ENCODE measurements at regions not wholly inside any gene's neighbourhood (a gene's known extent, or its start where the extent isn't known, plus 50 kb on each side); places are given as distances from the start of the nearest gene placed in this dataset.

GRCh38 chr16:65782611-65783600 lies 583.6 kb upstream of the CDH5 start:
- no peak for DNase-seq

GRCh38 chr16:65781855-65782254 lies 584.6 kb upstream of the CDH5 start:
- DNase-seq, result no peak

DNA sequence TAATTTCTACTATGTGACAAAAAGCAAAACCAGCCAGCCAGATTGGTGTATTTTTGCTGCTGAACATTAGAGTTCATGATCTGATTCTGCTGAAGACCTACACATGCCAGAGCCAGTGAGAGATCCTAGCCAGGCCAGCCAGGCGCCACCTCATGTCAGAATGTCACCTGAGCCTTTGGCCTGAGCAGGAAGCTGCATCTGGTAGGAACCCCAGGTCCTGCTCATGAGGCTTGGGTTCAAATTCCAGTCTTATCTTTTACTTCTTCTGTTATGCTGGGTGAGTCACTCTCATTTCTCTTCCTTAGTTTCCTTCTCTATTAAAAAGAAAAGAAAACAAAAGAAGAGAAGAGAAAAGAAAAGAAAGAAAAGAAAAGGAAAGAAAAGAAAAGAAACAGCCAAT lies 585.1 kb upstream of the CDH5 start:
- DNase-seq, result no peak

DNA sequence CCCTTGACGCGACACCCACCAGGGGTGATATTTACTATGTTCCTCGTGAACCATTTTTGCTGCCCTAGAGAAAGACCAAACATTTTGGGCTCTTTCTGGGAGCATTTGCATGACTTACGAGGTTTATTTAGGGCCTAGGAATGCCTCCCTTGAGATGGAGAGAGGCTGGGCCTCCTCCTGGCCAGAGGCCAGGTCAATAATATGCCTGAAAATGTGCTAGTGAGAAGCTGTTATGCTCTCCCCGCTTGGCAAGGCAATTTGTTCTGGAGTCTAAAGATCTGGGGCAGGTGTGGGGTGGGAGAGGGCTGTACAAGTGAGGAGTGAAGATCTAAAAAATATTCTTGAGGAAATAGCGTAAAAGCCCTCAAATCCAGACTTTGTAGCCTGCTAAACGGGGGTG lies 587.3 kb upstream of the CDH5 start:
- no peak for DNase-seq

DNA sequence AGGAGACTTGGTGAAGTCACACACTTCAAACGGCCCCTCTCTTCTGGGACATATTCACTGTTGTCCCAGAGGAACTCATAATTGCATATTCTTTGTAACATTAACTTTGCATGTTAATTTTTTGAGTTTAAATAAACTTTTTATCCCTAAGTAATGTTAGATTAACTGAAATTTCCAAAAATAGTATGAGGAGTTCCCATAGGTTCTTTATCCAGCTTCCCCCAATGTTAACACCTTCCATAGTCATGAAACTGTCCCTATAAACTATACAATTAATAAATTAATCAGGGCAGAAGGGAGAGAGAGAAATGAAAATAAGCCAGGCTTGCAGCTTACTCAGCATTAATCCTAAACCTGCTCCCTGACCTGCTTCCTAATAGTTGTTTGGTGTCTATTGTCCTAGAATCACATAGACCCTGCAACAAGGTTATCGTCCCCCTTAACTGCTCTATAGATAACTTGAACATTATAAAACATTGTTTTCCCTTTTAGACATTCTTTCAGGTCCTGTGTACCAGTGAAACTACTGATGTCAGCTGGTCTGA lies 589.8 kb upstream of the CDH5 start:
- DNase-seq, result no peak

DNA sequence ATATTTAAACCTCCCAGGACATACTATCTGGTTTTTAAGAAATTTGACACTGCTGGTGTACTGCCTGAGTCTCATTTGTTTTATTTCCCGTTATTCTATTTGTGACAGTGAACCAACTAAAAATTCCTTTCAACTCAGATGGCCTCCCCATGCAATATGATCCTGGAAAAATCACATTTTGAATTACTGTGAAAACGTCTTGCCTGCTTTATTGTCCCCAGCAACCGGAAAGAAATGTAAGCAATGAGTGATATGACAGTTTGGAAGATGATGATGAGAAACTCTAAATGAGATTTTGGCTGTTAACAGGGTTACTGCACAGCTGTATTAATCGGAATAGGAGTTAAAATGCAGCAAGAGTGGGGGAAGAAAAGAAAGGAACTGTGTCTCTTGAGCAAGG lies 590.7 kb upstream of the CDH5 start:
- no peak for DNase-seq

GRCh38 chr16:65774350-65774749 lies 592.1 kb upstream of the CDH5 start:
- DNase-seq, result no peak

DNA sequence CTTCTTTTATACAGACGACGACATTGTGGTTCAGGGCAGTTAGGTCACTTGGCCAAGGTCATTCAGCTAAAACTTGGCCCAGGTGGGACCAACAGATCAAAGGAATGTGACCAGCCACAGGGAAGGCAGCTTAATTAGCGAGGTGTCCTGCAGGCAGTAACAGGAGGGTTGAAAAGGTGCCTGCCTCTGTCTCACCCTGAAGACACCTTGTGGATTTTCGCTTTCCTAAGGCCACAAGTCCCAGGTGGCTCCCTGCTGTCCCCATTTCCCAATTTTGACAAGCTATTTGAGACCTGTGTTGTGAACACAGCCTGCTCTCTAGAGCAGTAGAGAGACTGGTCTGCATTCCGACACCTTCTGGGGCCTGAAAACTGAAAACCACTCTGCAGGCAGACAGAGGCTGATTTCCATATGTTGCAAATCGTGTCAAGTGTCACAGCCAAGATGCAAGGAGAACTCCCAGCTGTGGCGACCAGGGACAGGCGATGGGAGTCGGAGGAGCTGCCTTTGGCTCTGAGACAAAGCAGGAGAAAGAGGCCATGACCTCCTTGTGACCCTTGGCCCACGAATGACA lies 593.1 kb upstream of the CDH5 start:
- DNase-seq, result no peak

DNA sequence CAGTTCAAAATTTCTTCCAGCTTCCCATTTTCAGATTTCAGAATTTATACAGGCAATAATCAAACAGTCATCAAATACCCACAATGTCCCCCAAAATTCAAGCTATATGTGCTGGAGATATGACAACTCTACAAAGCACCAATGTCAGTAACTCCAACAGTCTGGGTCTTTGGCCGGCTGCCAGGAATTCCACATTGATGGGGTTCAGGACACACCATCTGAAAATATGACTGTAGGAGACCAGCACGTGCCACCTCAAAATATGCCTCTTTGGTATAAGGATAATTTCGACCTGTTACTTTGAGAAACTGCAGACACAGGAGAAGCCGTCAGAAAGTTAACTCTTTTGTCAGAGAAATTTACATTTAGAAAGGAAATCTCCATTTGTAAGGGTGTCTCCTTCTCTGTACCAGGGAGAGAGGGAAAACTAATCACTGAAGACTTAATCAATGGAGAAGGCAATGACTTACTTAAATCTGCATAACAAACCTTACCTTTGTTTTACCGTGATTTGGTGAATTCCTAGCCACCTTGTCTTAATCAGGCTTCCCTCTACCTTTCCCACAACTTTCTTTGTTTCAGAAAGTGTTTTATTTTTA lies 594.3 kb upstream of the CDH5 start:
- DNase-seq, result no peak

DNA sequence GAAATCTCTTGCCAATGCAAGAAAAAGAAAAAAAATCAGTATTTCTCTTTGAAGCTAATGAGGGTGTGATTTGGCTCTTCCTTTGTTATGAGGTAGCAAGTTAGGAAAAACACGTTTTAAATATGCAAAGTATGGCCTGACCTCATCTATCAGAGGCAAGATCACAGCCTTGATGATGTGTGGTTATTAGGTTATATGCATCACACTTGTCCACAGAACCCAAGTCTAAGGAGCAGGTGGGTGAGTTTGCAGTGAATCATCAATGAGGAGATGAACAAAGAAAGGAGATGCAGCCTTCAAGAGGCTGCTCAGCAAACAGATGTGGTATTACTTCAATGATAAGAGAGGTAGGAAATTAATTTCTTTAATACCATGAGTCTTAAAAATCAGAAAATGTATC lies 594.8 kb upstream of the CDH5 start:
- no peak for DNase-seq

- DNase-seq, result no peak
These were observed 595.7 kb upstream of the CDH5 start for GRCh38 chr16:65770752-65771151.

- DNase-seq, result no peak
These were observed 596.6 kb upstream of the CDH5 start for GRCh38 chr16:65769776-65770438.

- DNase-seq, result no peak
These were observed 597.4 kb upstream of the CDH5 start for GRCh38 chr16:65769055-65769465.

DNA sequence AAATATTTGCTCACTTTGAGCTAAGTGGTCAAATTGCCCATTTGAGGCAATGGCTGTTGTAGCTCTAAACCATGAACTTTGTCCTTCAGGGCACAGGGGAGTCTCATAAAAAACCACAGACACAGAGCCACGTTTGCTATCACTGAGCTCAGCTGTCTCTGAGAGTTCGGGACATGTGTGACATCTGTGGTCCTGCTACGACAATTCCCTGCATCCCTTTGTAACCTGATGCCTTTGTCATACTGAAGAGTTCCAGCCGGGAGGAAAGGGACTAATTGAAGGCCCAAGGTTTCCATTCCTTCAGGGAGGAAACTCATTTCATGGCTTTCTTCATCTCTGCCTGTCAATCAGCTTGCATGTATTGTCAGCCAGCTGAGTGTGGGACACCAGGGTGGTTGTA lies 599.4 kb upstream of the CDH5 start:
- DNase-seq, result no peak

GRCh38 chr16:65763640-65764305 lies 602.7 kb upstream of the CDH5 start:
- no peak for DNase-seq

DNA sequence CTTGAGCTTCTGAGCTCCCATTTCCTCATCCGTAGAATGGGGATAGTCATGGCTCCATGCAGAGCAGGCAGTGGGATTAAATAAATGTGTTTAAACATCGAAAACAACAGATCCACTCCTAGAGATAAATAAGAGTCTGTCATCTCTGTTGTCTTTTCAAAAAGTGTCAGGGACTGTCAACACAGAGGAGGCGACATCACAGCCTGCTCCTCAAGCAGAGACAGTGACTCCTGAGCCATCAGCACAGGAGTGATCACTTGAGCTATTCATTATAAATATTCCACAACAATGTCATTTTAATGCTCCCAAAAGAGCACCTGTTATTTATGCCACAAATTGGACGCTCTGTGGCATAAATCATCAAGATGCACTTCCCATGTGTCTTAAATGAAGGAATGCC lies 605.6 kb upstream of the CDH5 start:
- no peak for DNase-seq

DNA sequence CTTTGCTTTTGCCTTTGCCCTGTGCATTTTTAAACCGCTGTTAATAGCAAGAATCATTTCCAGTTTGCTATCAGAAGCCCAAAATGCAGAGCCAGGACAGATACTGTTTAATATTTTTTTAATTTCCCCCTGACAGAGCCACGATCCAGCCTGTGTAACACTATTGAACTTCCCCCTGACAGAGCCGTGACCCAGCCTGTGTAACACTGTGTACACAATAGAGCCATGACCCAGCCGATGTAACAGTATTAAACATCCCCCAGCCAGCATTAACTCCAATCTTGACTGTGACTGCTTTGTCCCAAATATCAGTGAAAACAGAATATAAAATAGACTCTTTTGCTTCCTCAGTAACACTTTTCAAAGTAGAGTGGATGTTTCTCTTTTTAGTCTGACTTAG lies 607.9 kb upstream of the CDH5 start:
- DNase-seq, result no peak

GRCh38 chr16:65757064-65757463 lies 609.4 kb upstream of the CDH5 start:
- no peak for DNase-seq

GRCh38 chr16:65756163-65756562 lies 610.3 kb upstream of the CDH5 start:
- no peak for DNase-seq

DNA sequence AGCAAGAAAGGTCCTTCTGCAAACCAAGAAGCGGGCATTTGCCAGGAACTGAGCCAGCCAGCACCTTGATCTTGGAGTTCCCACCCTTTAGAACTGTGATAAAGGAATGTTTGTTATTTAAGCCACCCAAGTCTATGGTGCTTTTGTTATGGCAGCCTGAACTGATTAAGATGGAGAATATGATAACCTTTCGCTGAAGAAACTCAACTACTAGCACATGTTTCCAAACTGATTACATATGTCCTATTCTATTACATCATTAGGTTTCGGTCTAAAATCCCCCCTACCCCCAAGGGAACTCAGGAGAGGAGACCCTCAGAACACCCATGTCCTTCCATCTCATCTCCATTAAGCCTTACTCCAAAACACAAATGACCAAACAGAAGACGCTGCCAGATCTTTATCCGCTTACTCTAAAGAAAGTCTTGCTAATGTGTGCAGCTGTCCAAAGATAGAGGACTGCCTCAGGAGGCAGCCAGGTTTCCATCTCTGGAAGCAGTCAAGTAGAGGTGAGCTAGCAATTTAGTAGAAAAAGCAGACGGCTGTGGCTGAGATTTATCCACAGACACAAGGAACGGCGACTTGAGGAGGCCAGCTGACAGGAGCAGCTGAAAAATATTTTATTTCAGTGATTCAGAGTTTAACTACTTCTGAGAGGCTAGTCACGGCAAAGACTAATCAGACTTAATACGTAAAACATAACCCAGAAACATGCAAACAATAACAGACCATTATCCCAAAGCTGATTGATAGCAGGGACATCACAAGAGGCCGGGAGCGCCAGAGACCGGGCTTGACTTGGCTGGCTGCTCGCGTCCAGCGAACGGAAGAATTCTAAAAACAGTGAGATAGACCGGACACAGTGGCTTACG lies 611.4 kb upstream of the CDH5 start:
- no peak for DNase-seq

DNA sequence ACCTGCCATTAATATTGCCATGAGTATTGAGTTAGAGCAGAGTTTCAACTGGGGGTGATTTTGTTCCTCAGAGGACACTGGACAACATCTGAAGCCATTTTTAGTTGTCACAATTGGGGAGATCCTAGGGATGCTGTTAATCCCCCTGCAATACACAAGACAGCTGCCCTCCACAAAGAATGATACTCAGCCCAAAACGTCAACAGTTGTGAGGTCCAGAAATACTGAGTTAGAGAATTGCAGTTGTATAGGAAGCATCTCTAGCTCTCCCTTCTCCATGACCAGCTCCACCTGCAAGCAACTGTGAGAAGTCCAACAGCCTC lies 614.0 kb upstream of the CDH5 start:
- no peak for DNase-seq

All from activated CD4-positive, alpha-beta T cell treated with anti-CD3 and anti-CD28 coated beads, Interleukin-2, amount 50 U/mL, for 1 hour (primary cell).